ENCODE measurements at regions not wholly inside any gene's neighbourhood (a gene's known extent, or its start where the extent isn't known, plus 50 kb on each side); places are given as distances from the start of the nearest gene placed in this dataset.

GRCh38 chr2:196463706-196464105 lies 175.8 kb upstream of the CCDC150 start:
- TF ChIP-seq, protein P1, sequence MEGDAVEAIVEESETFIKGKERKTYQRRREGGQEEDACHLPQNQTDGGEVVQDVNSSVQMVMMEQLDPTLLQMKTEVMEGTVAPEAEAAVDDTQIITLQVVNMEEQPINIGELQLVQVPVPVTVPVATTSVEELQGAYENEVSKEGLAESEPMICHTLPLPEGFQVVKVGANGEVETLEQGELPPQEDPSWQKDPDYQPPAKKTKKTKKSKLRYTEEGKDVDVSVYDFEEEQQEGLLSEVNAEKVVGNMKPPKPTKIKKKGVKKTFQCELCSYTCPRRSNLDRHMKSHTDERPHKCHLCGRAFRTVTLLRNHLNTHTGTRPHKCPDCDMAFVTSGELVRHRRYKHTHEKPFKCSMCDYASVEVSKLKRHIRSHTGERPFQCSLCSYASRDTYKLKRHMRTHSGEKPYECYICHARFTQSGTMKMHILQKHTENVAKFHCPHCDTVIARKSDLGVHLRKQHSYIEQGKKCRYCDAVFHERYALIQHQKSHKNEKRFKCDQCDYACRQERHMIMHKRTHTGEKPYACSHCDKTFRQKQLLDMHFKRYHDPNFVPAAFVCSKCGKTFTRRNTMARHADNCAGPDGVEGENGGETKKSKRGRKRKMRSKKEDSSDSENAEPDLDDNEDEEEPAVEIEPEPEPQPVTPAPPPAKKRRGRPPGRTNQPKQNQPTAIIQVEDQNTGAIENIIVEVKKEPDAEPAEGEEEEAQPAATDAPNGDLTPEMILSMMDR (conservative IDR thresholded peaks at IDR 0.05 in 1 of 2, IDR thresholded peaks at IDR 0.05 in 1 of 2; ENCODE audit: low read depth in 1 of 2, low read length in 2 of 2): no peak
- TF ChIP-seq EZH2 (IDR thresholded peaks at IDR 0.05; ENCODE audit: low read length, missing control alignments): no peak
